SK-N-SH treated with all-trans-retinoic acid at 6 μM for 48 hours (cell line): ENCODE measurements at regions not wholly inside any gene's neighbourhood (a gene's known extent, or its start where the extent isn't known, plus 50 kb on each side); places are given as distances from the start of the nearest gene placed in this dataset.

Experiments
- ATAC-seq: fragments of 200-7000 bp; cut with Tn5 transposase; 3 replicates; pipeline ENCODE4 v1.9.1; 2020; ENCODE audit warnings: mild to moderate bottlenecking, moderate library complexity
- BACH2 ChIP-seq: fragments of 250-450 bp; sonication (Bioruptor Pico); IDR thresholded peaks from 2 replicates; pipeline ENCODE4 v1.9.0; 2021; ENCODE audit warnings: mild to moderate bottlenecking, borderline replicate concordance
- CSDC2 ChIP-seq: fragments of 250-450 bp; sonication (Bioruptor Pico); IDR thresholded peaks from 2 replicates; pipeline ENCODE4 v1.5.0; 2020; ENCODE audit warnings: mild to moderate bottlenecking, moderate library complexity
- ESRRG ChIP-seq: fragments of 250-450 bp; sonication (Bioruptor Pico); IDR thresholded peaks from 2 replicates; pipeline ENCODE4 v1.6.1; 2021; ENCODE audit warnings: mild to moderate bottlenecking
- GLIS3 ChIP-seq: fragments of 250-450 bp; sonication (Bioruptor Pico); IDR thresholded peaks from 2 replicates; pipeline ENCODE4 v1.5.0; 2020; ENCODE audit warnings: mild to moderate bottlenecking, moderate library complexity
- ISL1 ChIP-seq: fragments of 250-450 bp; sonication (Bioruptor Pico); IDR thresholded peaks from 2 replicates; pipeline ENCODE4 v2.1.2; 2022; ENCODE audit warnings: mild to moderate bottlenecking, moderate library complexity
- OSR1 ChIP-seq: fragments of 250-450 bp; sonication (Bioruptor Pico); IDR thresholded peaks from 2 replicates; pipeline ENCODE4 v1.8.0; 2022; ENCODE audit warnings: moderate library complexity, mild to moderate bottlenecking, inconsistent platforms
- PPARA ChIP-seq: fragments of 250-450 bp; sonication (Bioruptor Pico); IDR thresholded peaks from 2 replicates; pipeline ENCODE4 v1.5.0; 2020; ENCODE audit warnings: mild to moderate bottlenecking, borderline replicate concordance
- RARB ChIP-seq: fragments of 250-450 bp; sonication (Bioruptor Pico); IDR thresholded peaks from 2 replicates; pipeline ENCODE4 v1.8.0; 2021; ENCODE audit warnings: mild to moderate bottlenecking, moderate library complexity
- TCF4 ChIP-seq: fragments of 250-450 bp; sonication (Bioruptor Pico); IDR thresholded peaks from 2 replicates; pipeline ENCODE4 v1.8.0; 2021; ENCODE audit warnings: mild to moderate bottlenecking, moderate library complexity, borderline replicate concordance
- TOX ChIP-seq: fragments of 250-450 bp; sonication (Bioruptor Pico); IDR thresholded peaks from 2 replicates; pipeline ENCODE4 v1.8.0; 2021; ENCODE audit warnings: mild to moderate bottlenecking, moderate library complexity, borderline replicate concordance
- ZC3H10 ChIP-seq: fragments of 250-450 bp; sonication (Bioruptor Pico); IDR thresholded peaks from 2 replicates; pipeline ENCODE4 v1.5.1; 2021; ENCODE audit warnings: mild to moderate bottlenecking, moderate library complexity
- ZFP3 ChIP-seq: fragments of 250-450 bp; sonication (Bioruptor Pico); IDR thresholded peaks from 2 replicates; pipeline ENCODE4 v1.5.0; 2020; ENCODE audit warnings: mild to moderate bottlenecking, moderate library complexity
- ZFP30 ChIP-seq: fragments of 450-650 bp; formaldehyde crosslinking; IDR thresholded peaks from 2 replicates; pipeline ENCODE4 v1.5.0; 2022; ENCODE audit warnings: mild to moderate bottlenecking, moderate library complexity
- ZNF565 ChIP-seq: fragments of 450-650 bp; formaldehyde crosslinking; conservative IDR thresholded peaks from 2 replicates; pipeline ENCODE4 v1.5.0; 2020; ENCODE audit warnings: low read depth, mild to moderate bottlenecking, moderate library complexity
- ZNF70 ChIP-seq: fragments of 450-650 bp; formaldehyde crosslinking; IDR thresholded peaks from 2 replicates; pipeline ENCODE4 v1.5.0; 2020; ENCODE audit warnings: mild to moderate bottlenecking, moderate library complexity
- ZNF8 ChIP-seq: fragments of 450-650 bp; formaldehyde crosslinking; IDR thresholded peaks from 2 replicates; pipeline ENCODE4 v1.5.0; 2020; ENCODE audit warnings: mild to moderate bottlenecking, moderate library complexity
- TF ChIP-seq, protein P1 (sequence below): fragments of 250-450 bp; sonication (Bioruptor Pico); IDR thresholded peaks from 2 replicates; pipeline ENCODE4 v1.5.1; 2020; ENCODE audit warnings: low read depth, mild to moderate bottlenecking, moderate library complexity
- TF ChIP-seq, protein P2 (sequence below): fragments of 250-450 bp; sonication (Bioruptor Pico); IDR thresholded peaks from 2 replicates; pipeline ENCODE4 v1.8.0; 2021; ENCODE audit warnings: low read depth, mild to moderate bottlenecking, moderate library complexity, borderline replicate concordance
- TF ChIP-seq, protein P3 (sequence below): fragments of 250-450 bp; sonication (Bioruptor Pico); IDR thresholded peaks from 2 replicates; pipeline ENCODE4 v1.8.0; 2020; ENCODE audit warnings: mild to moderate bottlenecking, moderate library complexity, borderline replicate concordance
- TF ChIP-seq, protein P4 (sequence below): fragments of 250-450 bp; sonication (Bioruptor Pico); IDR thresholded peaks from 2 replicates; pipeline ENCODE4 v1.5.0; 2020; ENCODE audit warnings: mild to moderate bottlenecking, moderate library complexity
- TF ChIP-seq, protein P5 (sequence below): fragments of 250-450 bp; sonication (Bioruptor Pico); IDR thresholded peaks from 2 replicates; pipeline ENCODE4 v1.5.1; 2021; ENCODE audit warnings: mild to moderate bottlenecking, moderate library complexity

DNA sequence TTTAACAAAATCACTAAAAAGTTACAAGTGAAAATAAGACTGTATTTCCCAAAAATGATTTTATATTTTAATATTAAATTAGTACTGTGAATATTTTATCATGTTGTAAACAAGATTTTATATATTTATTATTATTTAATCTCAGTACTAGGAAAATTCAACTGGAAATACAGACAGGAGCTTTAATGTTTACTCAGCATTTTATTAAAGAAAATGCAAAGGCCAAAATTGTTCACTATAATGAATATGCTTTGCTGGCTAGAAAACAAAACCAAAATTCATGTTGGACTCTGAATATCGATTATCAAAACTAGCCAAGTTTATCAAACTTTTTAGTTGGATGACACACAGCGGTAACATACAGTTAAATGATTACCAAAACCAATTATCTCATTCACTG lies 782.3 kb downstream of the AMY1C start:
- TF ChIP-seq CSDC2 (CRISPR knock-in tag) (no peak), ZNF565 (CRISPR knock-in tag) (no peak), BACH2 (CRISPR knock-in tag) (no peak), PPARA (CRISPR knock-in tag) (no peak), ISL1 (CRISPR knock-in tag) (no peak), GLIS3 (no peak), ZC3H10 (CRISPR knock-in tag) (no peak), ZNF70 (CRISPR knock-in tag) (no peak)
- TF ChIP-seq, protein P1, sequence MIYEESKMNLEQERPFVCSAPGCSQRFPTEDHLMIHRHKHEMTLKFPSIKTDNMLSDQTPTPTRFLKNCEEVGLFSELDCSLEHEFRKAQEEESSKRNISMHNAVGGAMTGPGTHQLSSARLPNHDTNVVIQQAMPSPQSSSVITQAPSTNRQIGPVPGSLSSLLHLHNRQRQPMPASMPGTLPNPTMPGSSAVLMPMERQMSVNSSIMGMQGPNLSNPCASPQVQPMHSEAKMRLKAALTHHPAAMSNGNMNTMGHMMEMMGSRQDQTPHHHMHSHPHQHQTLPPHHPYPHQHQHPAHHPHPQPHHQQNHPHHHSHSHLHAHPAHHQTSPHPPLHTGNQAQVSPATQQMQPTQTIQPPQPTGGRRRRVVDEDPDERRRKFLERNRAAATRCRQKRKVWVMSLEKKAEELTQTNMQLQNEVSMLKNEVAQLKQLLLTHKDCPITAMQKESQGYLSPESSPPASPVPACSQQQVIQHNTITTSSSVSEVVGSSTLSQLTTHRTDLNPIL (CRISPR knock-in tag), result no peak
- TF ChIP-seq, protein P2, sequence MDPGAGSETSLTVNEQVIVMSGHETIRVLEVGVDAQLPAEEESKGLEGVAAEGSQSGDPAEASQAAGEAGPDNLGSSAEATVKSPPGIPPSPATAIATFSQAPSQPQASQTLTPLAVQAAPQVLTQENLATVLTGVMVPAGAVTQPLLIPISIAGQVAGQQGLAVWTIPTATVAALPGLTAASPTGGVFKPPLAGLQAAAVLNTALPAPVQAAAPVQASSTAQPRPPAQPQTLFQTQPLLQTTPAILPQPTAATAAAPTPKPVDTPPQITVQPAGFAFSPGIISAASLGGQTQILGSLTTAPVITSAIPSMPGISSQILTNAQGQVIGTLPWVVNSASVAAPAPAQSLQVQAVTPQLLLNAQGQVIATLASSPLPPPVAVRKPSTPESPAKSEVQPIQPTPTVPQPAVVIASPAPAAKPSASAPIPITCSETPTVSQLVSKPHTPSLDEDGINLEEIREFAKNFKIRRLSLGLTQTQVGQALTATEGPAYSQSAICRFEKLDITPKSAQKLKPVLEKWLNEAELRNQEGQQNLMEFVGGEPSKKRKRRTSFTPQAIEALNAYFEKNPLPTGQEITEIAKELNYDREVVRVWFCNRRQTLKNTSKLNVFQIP (CRISPR knock-in tag), result no peak
- TF ChIP-seq, protein P3, sequence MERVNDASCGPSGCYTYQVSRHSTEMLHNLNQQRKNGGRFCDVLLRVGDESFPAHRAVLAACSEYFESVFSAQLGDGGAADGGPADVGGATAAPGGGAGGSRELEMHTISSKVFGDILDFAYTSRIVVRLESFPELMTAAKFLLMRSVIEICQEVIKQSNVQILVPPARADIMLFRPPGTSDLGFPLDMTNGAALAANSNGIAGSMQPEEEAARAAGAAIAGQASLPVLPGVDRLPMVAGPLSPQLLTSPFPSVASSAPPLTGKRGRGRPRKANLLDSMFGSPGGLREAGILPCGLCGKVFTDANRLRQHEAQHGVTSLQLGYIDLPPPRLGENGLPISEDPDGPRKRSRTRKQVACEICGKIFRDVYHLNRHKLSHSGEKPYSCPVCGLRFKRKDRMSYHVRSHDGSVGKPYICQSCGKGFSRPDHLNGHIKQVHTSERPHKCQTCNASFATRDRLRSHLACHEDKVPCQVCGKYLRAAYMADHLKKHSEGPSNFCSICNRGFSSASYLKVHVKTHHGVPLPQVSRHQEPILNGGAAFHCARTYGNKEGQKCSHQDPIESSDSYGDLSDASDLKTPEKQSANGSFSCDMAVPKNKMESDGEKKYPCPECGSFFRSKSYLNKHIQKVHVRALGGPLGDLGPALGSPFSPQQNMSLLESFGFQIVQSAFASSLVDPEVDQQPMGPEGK (CRISPR knock-in tag), result no peak
- ATAC-seq, result no peak

DNA sequence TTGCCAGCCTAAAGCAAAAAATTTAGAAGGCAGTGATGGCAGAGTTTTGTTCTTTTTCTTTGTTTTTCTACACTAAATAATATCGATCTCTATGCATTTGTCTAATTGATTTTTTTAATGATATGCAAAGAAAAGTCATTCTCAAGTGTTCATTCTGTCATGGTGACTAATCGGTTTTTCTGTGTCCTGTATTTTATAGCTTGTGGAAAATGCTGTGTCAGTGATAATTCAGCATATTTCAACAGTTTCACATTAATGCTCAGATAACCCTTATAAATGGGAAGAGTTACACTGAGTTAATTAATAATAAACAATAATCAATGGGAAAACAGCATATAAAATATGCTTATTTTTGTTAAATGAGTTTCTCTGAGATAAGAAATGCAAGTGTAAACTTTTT lies 824.9 kb downstream of the AMY1C start:
- TF ChIP-seq ZFP30 (no peak), ZNF565 (CRISPR knock-in tag) (no peak), RARB (CRISPR knock-in tag) (no peak)
- TF ChIP-seq, protein P3 (CRISPR knock-in tag), result no peak
- ATAC-seq, result no peak

DNA sequence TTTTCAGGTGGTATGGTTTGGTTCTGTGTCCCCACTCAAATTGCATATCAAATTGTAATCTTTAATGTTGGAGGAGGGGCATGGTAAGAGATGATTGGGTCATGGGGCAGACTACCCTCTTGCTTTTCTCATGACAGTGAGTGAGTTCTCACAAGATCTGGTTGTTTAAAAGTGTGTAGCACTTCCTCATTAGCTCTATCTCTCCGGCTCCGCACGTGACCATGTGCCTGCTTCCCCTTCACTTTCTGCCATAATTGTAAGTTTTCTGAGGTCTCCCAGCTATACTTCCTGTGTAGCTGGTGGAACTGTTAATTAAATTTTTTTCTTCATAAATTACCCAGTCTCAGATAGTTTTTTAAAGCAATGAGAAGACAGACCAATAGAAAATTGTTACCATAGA lies 843.2 kb downstream of the AMY1C start:
- ATAC-seq, result no peak
- TF ChIP-seq BACH2 (CRISPR knock-in tag) (no peak), ZNF8 (CRISPR knock-in tag) (no peak), TOX (CRISPR knock-in tag) (no peak), ESRRG (CRISPR knock-in tag) (no peak), ZNF565 (CRISPR knock-in tag) (no peak), ZNF70 (CRISPR knock-in tag) (no peak), GLIS3 (no peak), PPARA (CRISPR knock-in tag) (no peak), TCF4 (CRISPR knock-in tag) (no peak), OSR1 (CRISPR knock-in tag) (no peak), ISL1 (CRISPR knock-in tag) (no peak), ZFP3 (CRISPR knock-in tag) (no peak), ZFP30 (no peak), CSDC2 (CRISPR knock-in tag) (no peak)
- TF ChIP-seq, protein P4, sequence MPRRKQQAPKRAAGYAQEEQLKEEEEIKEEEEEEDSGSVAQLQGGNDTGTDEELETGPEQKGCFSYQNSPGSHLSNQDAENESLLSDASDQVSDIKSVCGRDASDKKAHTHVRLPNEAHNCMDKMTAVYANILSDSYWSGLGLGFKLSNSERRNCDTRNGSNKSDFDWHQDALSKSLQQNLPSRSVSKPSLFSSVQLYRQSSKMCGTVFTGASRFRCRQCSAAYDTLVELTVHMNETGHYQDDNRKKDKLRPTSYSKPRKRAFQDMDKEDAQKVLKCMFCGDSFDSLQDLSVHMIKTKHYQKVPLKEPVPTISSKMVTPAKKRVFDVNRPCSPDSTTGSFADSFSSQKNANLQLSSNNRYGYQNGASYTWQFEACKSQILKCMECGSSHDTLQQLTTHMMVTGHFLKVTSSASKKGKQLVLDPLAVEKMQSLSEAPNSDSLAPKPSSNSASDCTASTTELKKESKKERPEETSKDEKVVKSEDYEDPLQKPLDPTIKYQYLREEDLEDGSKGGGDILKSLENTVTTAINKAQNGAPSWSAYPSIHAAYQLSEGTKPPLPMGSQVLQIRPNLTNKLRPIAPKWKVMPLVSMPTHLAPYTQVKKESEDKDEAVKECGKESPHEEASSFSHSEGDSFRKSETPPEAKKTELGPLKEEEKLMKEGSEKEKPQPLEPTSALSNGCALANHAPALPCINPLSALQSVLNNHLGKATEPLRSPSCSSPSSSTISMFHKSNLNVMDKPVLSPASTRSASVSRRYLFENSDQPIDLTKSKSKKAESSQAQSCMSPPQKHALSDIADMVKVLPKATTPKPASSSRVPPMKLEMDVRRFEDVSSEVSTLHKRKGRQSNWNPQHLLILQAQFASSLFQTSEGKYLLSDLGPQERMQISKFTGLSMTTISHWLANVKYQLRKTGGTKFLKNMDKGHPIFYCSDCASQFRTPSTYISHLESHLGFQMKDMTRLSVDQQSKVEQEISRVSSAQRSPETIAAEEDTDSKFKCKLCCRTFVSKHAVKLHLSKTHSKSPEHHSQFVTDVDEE, result no peak
- TF ChIP-seq, protein P1 (CRISPR knock-in tag), result no peak
- TF ChIP-seq, protein P2 (CRISPR knock-in tag), result no peak
- TF ChIP-seq, protein P5, sequence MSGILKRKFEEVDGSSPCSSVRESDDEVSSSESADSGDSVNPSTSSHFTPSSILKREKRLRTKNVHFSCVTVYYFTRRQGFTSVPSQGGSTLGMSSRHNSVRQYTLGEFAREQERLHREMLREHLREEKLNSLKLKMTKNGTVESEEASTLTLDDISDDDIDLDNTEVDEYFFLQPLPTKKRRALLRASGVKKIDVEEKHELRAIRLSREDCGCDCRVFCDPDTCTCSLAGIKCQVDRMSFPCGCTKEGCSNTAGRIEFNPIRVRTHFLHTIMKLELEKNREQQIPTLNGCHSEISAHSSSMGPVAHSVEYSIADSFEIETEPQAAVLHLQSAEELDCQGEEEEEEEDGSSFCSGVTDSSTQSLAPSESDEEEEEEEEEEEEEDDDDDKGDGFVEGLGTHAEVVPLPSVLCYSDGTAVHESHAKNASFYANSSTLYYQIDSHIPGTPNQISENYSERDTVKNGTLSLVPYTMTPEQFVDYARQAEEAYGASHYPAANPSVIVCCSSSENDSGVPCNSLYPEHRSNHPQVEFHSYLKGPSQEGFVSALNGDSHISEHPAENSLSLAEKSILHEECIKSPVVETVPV (CRISPR knock-in tag), result no peak
- TF ChIP-seq, all 23 proteins: peak for 0
